ENCODE measurements at regions not wholly inside any gene's neighbourhood (a gene's known extent, or its start where the extent isn't known, plus 50 kb on each side); places are given as distances from the start of the nearest gene placed in this dataset.

- TF ChIP-seq, protein P1, sequence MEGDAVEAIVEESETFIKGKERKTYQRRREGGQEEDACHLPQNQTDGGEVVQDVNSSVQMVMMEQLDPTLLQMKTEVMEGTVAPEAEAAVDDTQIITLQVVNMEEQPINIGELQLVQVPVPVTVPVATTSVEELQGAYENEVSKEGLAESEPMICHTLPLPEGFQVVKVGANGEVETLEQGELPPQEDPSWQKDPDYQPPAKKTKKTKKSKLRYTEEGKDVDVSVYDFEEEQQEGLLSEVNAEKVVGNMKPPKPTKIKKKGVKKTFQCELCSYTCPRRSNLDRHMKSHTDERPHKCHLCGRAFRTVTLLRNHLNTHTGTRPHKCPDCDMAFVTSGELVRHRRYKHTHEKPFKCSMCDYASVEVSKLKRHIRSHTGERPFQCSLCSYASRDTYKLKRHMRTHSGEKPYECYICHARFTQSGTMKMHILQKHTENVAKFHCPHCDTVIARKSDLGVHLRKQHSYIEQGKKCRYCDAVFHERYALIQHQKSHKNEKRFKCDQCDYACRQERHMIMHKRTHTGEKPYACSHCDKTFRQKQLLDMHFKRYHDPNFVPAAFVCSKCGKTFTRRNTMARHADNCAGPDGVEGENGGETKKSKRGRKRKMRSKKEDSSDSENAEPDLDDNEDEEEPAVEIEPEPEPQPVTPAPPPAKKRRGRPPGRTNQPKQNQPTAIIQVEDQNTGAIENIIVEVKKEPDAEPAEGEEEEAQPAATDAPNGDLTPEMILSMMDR (conservative IDR thresholded peaks at IDR 0.05; ENCODE audit: low read depth, low read length), result no peak
- no peak for TF ChIP-seq EZH2phosphoT487 (IDR thresholded peaks at IDR 0.05; ENCODE audit: borderline replicate concordance, low read length)
- no peak for TF ChIP-seq EZH2 (IDR thresholded peaks at IDR 0.05; ENCODE audit: low read length, unreplicated experiment)
Measured at GRCh38 chr20:40584130-40584809, 104.8 kb downstream of the MAFB start.
